ENCODE measurements at regions not wholly inside any gene's neighbourhood (a gene's known extent, or its start where the extent isn't known, plus 50 kb on each side); places are given as distances from the start of the nearest gene placed in this dataset.

DNA sequence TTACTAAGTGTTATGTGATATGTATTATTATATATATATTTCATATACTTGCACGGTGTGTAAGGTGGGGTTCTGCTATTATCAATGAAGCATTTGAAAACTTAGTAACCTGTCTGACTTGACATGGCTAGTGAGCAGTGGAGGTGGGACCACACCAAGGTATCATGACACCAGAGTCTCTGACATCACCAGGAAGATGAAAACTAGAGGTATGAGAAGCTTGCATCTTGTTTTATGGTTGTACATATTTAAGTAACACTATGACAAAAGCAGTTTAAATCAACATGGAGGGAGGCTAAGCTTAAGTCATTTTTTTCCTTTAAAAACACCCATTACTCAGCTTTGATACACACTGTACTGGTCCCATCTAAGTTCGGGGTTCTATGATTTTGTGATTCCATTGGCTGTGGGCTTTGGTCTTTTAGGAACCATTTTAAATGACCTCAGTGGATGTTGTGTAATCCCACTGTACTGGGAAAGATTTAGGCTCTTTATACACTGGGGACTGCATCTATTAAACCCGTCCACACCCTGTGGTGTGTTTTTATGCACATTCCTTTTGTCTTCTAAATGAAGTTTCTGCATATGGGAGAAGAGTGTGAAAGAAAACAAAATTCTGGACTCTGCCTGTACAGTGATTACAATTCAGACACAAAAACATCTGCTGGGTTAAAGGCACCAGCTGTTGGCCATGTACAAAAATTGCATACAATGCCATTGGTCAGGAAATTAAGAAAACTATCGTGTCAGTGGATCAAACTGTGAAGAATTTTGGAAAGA is 570.6 kb downstream of the SPRY1 start (continued):
- TF ChIP-seq, protein P1, sequence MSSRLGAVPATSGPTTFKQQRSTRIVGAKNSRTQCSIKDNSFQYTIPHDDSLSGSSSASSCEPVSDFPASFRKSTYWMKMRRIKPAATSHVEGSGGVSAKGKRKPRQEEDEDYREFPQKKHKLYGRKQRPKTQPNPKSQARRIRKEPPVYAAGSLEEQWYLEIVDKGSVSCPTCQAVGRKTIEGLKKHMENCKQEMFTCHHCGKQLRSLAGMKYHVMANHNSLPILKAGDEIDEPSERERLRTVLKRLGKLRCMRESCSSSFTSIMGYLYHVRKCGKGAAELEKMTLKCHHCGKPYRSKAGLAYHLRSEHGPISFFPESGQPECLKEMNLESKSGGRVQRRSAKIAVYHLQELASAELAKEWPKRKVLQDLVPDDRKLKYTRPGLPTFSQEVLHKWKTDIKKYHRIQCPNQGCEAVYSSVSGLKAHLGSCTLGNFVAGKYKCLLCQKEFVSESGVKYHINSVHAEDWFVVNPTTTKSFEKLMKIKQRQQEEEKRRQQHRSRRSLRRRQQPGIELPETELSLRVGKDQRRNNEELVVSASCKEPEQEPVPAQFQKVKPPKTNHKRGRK (CRISPR knock-in tag; IDR thresholded peaks at IDR 0.05; ENCODE audit: borderline replicate concordance), result no peak
- TF ChIP-seq ZNF416 (CRISPR knock-in tag; IDR thresholded peaks at IDR 0.05) (no peak), NFATC4 (CRISPR knock-in tag; IDR thresholded peaks at IDR 0.05) (no peak)

DNA sequence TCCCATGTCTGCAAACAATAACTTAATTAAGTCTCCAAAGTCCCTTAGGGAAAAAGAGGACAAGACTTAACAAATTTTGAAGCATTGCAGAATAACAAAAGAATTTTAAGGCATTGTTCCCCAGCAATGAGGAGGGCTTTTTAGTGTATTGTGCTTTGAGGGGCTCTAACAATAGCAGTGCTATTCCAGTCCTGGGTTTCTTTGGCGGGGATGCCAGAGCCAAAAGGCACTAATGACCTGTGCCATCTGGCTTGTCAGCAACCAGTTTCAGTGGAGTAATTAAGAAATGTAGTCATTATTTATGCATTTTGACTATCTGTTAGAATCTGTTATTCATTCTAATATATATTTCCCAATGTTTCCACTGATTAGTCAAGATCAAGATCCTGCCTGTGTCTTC is 575.4 kb downstream of the SPRY1 start:
- Mint-ChIP-seq H3K4me3 (no peak overlapping the region), H3K27me3 (ENCODE audit: low read depth) (no peaks in the 10 kb centered on the region), H3K27ac (no peak overlapping the region), H3K9me3 (peaks cover 44% of the 10 kb centered on the region), H3K36me3 (peaks cover 37% of the 10 kb centered on the region), H3K4me1 (peaks cover 36% of the 10 kb centered on the region)
- TF ChIP-seq TEAD1 (CRISPR knock-in tag; IDR thresholded peaks at IDR 0.05) (no peak), ZNF671 (CRISPR knock-in tag; IDR thresholded peaks at IDR 0.05) (no peak), GTF2I (CRISPR knock-in tag; conservative IDR thresholded peaks at IDR 0.05) (no peak), FOXK1 (CRISPR knock-in tag; IDR thresholded peaks at IDR 0.05) (no peak)
- TF ChIP-seq, protein P2, sequence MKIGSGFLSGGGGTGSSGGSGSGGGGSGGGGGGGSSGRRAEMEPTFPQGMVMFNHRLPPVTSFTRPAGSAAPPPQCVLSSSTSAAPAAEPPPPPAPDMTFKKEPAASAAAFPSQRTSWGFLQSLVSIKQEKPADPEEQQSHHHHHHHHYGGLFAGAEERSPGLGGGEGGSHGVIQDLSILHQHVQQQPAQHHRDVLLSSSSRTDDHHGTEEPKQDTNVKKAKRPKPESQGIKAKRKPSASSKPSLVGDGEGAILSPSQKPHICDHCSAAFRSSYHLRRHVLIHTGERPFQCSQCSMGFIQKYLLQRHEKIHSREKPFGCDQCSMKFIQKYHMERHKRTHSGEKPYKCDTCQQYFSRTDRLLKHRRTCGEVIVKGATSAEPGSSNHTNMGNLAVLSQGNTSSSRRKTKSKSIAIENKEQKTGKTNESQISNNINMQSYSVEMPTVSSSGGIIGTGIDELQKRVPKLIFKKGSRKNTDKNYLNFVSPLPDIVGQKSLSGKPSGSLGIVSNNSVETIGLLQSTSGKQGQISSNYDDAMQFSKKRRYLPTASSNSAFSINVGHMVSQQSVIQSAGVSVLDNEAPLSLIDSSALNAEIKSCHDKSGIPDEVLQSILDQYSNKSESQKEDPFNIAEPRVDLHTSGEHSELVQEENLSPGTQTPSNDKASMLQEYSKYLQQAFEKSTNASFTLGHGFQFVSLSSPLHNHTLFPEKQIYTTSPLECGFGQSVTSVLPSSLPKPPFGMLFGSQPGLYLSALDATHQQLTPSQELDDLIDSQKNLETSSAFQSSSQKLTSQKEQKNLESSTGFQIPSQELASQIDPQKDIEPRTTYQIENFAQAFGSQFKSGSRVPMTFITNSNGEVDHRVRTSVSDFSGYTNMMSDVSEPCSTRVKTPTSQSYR (CRISPR knock-in tag; IDR thresholded peaks at IDR 0.05), result no peak
- ATAC-seq (no peak), DNase-seq (ENCODE audit: low spot score) (no peak)
- CTCF ChIA-PET, result no interaction called here
- POLR2A ChIA-PET, result no interaction called here

DNA sequence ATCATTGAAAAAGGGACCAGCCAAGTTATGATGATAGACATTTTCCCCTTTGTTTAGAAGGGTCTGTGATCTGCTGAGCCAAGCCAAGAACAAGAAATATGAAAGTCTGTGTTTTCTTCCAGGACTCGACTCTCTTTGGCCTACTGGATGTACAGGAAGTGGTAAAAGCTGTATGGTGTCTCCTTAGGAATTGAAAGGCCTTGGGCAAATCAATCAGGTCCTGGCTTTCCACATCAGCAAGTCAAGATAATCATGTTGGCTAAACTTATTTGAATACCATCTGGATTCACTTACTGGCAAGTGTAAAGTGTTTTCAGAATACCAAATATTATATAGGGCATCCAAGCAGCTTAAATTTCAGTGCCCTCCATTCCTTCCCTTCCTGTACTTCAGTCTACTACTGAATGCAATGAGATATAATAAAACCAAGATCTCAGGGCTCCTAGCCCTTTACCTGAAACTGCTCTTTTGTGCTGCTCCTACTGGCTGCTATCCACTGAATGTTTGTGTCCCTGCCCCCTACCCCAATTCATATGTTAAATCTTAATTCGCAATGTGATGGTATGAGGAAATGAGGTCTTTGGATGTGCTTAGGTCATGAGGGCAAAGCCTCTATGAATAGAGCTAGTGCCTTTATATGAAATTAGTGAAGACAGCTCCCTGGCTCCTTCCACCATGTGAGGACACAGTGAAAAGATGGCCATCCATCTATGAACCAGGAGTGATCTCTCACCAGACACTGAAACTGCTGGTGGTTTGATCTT is 578.0 kb downstream of the SPRY1 start:
- Mint-ChIP-seq H3K36me3 (peaks cover 49% of the 10 kb centered on the region), H3K4me1 (peaks cover 39% of the 10 kb centered on the region), H3K9me3 (peaks cover 50% of the 10 kb centered on the region), H3K27ac (peak overlapping the region; percentile 67), H3K4me3 (no peak overlapping the region), H3K27me3 (ENCODE audit: low read depth) (no peaks in the 10 kb centered on the region)
- TF ChIP-seq, protein P3, sequence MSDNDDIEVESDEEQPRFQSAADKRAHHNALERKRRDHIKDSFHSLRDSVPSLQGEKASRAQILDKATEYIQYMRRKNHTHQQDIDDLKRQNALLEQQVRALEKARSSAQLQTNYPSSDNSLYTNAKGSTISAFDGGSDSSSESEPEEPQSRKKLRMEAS (CRISPR knock-in tag; IDR thresholded peaks at IDR 0.05), result no peak
- TF ChIP-seq ATF1 (CRISPR knock-in tag; IDR thresholded peaks at IDR 0.05) (no peak), GABPB1 (CRISPR knock-in tag; IDR thresholded peaks at IDR 0.05) (no peak), HMGA2 (CRISPR knock-in tag; IDR thresholded peaks at IDR 0.05) (no peak), OVOL2 (CRISPR knock-in tag; IDR thresholded peaks at IDR 0.05; ENCODE audit: borderline replicate concordance) (no peak), KAT7 (CRISPR knock-in tag; IDR thresholded peaks at IDR 0.05; ENCODE audit: borderline replicate concordance) (no peak), MYBL2 (CRISPR knock-in tag; IDR thresholded peaks at IDR 0.05) (no peak), ZNF317 (CRISPR knock-in tag; IDR thresholded peaks at IDR 0.05; ENCODE audit: borderline replicate concordance, low read depth) (no peak), PRRX2 (CRISPR knock-in tag; IDR thresholded peaks at IDR 0.05) (no peak), ETV6 (CRISPR knock-in tag; IDR thresholded peaks at IDR 0.05) (no peak), NR1H2 (CRISPR knock-in tag; IDR thresholded peaks at IDR 0.05) (no peak), TEAD4 (CRISPR knock-in tag; IDR thresholded peaks at IDR 0.05) (no peak), SMAD3 (CRISPR knock-in tag; IDR thresholded peaks at IDR 0.05; ENCODE audit: borderline replicate concordance) (no peak), JUN (CRISPR knock-in tag; IDR thresholded peaks at IDR 0.05) (no peak)
- TF ChIP-seq, protein P4, sequence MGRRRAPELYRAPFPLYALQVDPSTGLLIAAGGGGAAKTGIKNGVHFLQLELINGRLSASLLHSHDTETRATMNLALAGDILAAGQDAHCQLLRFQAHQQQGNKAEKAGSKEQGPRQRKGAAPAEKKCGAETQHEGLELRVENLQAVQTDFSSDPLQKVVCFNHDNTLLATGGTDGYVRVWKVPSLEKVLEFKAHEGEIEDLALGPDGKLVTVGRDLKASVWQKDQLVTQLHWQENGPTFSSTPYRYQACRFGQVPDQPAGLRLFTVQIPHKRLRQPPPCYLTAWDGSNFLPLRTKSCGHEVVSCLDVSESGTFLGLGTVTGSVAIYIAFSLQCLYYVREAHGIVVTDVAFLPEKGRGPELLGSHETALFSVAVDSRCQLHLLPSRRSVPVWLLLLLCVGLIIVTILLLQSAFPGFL (CRISPR knock-in tag; IDR thresholded peaks at IDR 0.05; ENCODE audit: borderline replicate concordance), result no peak
- TF ChIP-seq, protein P1 (CRISPR knock-in tag; IDR thresholded peaks at IDR 0.05; ENCODE audit: borderline replicate concordance), result no peak
- ATAC-seq (peak; percentile 84), DNase-seq (ENCODE audit: low spot score) (no peak)
- POLR2A ChIA-PET, result no interaction called here
- CTCF ChIA-PET, result no interaction called here

All from WTC11 (cell line).